Fibroblast of skin of left biceps (primary cell): ENCODE measurements at regions not wholly inside any gene's neighbourhood (a gene's known extent, or its start where the extent isn't known, plus 50 kb on each side); places are given as distances from the start of the nearest gene placed in this dataset.
A peak's percentile ranks its signal among the peaks of the same experiment; 100 is the strongest.
"Not testable (repeated sequence)": the region's sequence is repeated elsewhere in the genome, so short reads cannot be mapped to it uniquely, and the experiment has no call there.

ENCODE experiments used
- DNase-seq, 2 experiments: peaks; one replicate each; pipeline ENCODE4 v3.0.0-alpha.2; 2013; ENCODE audit warnings: low read depth in 2 of 2

DNA sequence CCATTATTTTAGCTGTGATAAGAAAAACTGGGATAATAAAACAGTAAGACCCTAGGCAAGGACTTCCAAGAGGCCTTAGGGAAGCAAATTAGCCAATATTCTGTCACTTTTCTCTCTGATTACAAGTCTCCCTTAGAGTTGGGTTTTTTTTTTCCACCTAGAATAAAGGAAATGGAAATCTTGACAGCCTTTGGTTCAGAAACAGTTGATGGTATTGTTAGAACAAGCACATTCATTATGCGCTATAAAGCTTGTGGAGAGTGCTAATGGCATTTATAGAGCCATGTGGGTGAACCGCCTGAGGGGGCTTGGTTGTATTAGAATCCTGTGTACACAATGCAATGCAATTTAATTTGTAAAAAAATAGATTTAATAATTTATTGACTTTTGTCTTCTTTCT lies 88.9 kb upstream of the OGFRL1 start:
- DNase-seq = no peak

DNA sequence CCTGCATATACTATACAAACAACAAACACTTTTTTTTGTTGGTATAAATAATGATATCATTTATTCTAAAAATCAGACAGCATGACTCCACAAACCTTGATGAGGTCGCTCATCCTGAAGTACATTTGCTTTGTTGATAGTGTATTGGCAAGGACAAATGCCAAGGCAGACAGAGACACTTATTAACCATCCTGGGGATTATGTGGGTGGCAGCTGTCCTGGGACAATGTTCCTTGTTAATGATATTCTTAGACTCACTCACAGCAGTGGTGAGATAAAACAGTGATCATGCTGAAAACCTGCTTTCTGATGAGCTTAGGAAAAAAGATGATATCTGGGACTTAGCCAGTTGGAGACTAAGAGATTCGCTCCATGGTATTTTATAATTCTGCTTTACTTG lies 85.4 kb upstream of the OGFRL1 start:
- no peak for DNase-seq

DNA sequence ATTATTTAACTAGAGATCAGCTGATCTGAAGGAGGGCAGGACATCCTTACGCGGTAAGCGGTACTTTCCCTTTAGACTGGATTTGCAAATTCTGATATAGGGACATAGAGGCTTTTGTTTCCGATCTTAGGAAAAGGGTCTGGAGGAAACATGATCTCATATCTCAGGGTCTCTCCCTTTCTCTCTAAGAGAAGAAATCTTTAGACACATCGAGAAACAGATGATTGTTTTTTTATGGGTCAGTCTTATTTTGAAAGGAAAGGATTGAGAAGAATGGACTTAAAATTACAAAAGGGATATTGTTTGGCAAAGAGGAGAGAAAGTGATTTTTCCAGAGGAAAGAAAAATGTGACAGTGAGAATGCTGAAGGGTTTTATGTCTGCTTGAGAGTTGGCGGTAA lies 83.9 kb upstream of the OGFRL1 start:
- no peak for DNase-seq

DNA sequence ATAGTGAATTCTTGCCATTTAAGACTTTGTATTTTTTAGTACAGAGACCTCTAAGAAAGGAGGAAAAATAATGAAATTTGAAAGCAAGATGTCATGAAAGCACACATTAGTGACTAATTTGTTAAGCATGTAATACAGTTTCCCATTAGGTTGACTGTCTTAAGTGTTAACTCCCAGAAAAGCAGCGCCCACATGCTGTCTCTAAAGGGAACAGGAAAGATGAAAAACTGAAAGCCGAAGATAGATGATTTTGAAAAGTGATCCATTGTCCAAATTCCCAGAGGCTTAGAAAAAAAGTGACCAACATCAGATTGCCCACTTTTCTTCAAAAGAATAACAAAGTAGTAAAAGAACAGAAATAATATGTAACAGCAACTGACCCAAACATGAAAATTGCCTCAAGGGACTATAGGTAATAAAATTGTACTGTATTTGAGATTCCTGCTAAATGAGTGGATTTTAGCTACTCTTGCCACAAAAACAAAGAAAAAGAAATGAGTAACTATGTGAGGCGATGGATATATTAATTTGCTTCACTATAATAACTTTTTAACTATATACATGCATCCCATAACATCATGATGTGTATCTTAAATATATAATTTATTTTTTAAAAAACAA lies 83.2 kb upstream of the OGFRL1 start:
- no peak for DNase-seq

DNA sequence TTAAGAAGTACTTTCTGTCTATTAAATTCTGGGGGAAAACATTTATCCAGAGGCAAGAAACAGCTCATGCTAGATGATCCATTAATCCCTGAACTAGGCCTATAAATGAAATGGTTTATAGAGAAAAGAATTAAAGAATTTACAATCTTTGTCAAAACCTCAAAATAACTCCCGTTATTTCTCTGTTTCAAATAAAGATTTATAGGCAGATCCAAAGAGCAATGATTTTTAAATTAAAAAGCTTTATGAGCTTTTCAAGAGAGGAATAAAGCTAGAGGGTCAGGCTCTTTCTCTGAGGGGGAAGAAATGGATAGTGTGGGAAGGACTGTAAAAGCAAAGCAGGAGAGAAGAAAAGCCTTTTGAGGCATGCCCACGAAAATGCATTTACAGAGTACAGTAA lies 82.5 kb upstream of the OGFRL1 start:
- DNase-seq = no peak

DNA sequence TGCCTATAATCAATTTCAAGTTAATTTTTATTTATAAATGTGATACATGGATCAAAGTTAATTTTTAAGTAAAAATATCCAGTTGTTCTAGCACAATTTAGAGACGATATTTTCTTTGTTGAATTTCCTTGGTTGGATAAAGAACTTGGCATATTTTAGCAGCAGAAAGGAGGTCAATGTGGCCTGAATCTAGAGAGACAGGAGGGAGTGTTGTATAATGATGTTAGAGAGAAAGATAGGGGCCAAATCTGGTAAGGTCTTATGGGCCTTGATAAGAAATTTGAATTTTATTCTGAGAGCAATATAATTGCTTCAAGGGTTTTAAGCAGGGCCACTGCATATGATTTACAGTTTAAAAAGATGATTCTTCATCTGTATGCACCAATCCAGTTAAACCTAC lies 79.4 kb upstream of the OGFRL1 start:
- no peak for DNase-seq

DNA sequence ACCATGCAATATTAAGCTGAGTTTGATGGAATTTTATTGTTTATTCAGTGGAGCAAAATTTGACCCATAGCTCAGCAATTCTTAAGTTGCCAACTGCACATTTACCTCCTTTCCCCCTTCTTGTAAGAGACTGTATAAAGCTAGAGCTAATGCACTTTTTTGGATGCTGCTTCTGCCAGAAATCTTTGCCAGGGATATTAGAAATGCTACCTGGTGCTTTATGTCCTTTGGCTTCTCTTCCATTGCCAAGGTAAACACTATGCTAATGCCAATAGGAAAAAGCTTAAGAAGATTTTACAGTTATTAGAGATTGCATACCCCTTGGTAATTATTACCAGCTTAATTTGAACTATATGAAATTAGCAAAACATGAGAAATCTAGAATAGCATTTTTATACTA lies 79.0 kb upstream of the OGFRL1 start:
- DNase-seq = no peak

DNA sequence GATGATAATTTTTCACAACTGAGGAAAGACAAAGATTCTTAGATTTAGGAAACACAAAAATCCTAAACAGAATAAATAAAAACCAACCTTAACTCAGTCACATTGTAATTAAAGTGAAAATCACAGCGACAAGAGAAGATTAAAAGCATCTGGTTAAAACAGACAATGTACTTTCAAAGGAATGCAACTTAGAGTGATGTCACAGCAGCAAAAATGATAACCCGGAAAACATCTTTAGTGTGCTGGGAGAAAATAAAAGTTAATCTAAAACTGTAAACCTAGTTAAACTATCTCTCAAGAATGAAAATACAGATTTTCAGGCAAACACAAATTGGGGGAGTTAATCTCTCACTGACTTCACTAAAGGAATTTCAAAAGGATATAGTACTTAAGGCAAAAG lies 76.8 kb upstream of the OGFRL1 start:
- DNase-seq = no peak

DNA sequence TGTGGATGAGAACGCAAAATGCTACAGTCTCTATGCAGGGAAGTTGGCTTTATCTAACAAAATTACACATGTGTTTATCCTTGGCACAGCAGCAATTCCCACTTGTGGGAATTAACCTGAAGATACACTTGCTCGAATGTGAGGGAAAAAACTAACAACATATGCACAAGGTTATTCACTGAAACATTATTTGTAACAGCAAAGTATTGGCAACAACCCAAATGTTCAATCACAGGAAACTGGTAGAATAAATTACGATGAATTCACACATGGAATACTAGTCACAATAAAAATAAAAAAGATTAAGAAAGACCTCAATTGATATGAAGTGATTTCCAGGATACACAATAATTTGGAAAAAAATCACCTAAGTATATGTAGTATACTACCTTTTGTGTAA lies 68.1 kb upstream of the OGFRL1 start:
- no peak for DNase-seq

DNA sequence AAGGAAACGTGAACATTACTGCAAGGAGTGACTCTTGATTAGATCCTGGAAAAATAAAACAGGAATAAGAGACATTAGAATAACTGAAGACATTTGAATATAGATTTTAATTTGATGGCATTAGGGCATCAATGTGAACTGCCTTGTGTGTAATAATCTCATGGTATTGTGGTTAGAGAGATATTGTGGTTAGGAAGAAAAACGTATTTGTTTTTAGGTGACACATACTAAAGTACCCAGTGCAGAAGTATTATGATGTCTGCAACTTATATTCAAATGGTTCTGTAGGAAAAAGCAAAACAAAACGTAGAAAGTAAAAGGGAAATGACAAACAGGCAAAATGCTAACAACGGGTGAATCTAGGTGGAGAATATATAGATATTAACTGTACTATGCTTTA lies 65.9 kb upstream of the OGFRL1 start:
- DNase-seq = no peak

DNA sequence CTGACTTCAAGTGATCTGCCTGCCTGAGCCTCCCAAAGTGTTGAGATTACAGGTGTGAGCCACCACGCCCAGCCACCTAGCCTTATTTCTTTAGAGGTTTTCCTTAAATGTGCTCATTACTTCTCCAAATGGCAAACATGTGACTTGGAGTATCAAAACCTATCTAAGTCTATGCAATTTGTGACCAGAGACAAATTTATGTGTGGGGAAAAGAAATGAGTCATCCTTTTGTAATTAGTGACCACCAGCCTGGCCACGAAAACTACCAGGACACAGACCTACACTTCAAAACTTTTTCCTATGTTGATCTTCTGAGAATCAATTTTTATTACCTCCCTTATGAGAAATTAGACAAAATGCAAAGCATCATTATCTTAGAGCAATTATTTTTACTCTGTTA lies 64.6 kb upstream of the OGFRL1 start:
- no peak for DNase-seq

DNA sequence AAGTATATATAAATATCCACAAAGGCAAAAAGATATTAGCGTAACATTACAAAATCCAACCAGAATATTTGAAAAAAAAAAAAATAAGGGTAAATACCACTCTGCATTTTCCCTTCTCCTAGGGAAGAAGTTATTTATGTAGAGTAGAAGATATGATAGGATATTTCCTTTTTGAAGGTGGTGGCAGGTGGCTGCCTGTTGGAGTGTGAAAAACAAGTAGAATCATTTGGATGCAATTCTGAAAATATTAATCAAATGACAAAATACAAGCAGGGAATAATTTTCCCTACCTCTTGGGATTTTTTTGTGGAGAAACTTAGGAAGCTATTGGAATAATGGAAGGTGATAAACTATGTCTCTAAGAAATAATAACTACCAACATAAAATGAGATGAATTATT lies 62.5 kb upstream of the OGFRL1 start:
- no peak for DNase-seq

DNA sequence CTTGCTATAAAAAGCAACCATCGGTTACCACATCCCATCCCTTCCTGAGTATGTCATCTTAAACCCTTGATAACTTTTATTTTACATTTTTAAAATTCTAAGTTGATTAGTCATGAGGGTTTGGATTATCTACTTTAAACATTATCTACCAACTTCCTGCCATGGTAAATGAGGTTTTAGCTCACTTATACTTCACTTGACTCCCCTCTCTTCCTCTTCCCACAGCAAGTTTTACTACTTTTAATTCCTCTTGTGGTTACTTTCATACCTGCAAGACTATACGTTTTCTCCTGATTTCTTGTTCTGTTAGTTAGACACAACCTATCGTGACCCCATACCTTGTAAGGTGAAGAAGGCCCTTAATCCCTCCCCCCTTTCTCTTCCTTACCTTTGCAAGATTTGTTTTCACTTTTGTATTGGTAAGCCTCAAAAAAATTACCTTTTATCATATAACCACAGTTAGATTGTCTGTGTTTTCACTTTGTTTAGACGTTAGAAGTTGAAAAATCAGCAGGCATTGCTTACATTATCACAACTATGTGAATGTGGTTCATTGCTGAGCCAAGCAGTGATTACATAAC lies 60.1 kb upstream of the OGFRL1 start:
- no peak for DNase-seq

DNA sequence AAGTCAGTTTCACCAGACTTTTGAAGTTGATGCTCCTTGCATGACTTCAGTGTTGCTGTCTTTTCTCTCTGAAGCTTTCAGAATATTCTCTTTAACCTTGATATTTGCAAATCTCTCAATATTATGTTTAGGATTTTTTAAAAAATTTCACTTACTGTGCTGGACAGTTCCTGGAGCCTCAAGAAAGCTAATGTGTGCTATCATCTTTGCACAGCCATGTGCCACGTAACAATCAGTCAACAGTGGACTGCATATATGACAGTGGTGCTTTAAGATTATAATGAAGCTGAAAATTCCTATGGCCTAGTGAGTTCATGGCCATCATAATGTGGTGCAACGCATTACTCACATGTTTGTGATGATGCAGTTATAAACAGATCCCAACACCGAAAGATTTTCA lies 59.1 kb upstream of the OGFRL1 start:
- no peak for DNase-seq

DNA sequence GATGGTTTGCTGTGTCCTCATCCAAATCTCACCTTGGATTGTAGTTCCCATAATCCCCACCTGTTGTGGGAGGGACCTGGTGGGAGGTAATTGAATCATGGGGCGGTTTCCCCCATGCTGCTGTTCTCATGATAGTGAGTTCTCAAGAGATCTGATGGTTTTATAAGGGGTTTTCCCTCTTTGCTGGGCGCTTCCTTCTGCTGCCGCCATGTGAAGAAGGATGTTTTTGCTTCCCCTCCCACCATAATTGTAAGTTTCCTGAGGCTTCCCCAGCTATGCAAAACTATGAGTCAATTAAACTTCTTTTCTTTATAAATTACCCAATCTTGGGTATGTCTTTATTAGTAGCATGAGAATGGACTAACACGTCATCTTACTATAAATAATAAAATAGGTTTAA lies 55.7 kb upstream of the OGFRL1 start:
- DNase-seq = not testable (repeated sequence)

DNA sequence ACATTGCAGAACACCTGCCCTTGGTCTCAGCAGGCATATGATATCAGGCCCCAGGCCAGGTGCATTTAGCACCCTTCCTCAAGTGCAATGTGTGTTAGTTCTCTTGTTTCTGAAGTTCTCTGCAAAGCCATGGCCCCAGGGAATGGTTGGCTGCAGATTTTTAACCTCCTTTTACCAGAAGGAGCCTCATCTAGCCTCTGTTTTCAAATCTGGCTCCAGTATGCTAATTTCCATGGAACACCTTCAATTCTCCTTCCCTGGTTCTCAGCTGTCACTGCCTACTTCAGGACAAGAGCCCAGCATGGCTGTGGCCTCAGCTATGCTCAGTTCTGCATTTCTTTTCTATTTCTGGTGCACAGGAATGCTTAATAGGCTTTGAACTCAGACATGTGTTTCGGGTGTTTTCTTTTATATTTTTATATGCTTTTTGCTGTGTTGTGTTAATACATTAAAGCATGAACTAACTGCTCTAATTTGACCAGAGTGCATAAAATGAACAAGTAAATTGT lies 51.6 kb upstream of the OGFRL1 start:
- DNase-seq = no peak

DNA sequence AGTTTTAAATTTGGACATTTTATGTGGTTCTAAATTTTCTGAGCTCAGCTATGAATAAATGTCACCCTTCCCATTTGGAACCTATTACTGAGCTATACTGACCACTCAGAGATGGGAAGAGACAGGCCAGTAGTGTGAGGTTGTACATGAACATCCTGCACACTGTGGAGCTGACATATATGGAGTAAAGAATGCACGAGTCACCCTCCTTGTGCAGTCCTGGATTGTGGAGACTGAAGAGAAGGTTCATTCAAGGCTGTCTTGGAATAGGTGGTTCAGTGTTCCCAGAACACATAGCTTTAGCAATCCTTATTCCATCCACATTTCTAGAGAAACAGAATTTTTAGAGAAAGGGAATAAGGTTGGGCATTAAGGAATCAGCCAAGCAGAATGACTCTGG lies 50.3 kb upstream of the OGFRL1 start:
- DNase-seq = peak; percentile 6 to 11
